ENCODE measurements at regions not wholly inside any gene's neighbourhood (a gene's known extent, or its start where the extent isn't known, plus 50 kb on each side); places are given as distances from the start of the nearest gene placed in this dataset.

- no peaks in the 10 kb centered on the region for H3K36me3 Mint-ChIP-seq (ENCODE audit: insufficient read depth, unreplicated experiment)
- peaks cover 4% of the 10 kb centered on the region for H3K27me3 Mint-ChIP-seq (ENCODE audit: insufficient read depth, unreplicated experiment)
- Histone ChIP-seq H3K27me3 (replicated peaks; ENCODE audit: control insufficient read depth, insufficient read depth, low read length) (no peaks in the 10 kb centered on the region), H3K36me3 (ENCODE audit: control insufficient read depth, insufficient read depth, low read length) (no peaks in the 10 kb centered on the region), H3K4me3 (ENCODE audit: low read depth, low read length) (no peak overlapping the region), H3K9me3 (no peaks in the 10 kb centered on the region), H3K4me1 (no peaks in the 10 kb centered on the region)
- peaks cover 8% of the 10 kb centered on the region for H3K9me3 Mint-ChIP-seq (ENCODE audit: unreplicated experiment)
- POLR2A ChIA-PET: no interaction called here
- CTCF ChIA-PET: no interaction called here
- DNase-seq: no peak
- no peak for TF ChIP-seq CTCF (IDR thresholded peaks at IDR 0.05; ENCODE audit: insufficient read depth in 1 of 2, low read depth in 1 of 2, low read length in 1 of 2, severe bottlenecking in 1 of 2, unreplicated experiment in 1 of 2)
- intact Hi-C loops (cut with micrococcal nuclease; ENCODE audit: unreplicated experiment): no loop called here
- H3K4me3 Mint-ChIP-seq (ENCODE audit: unreplicated experiment): no peak overlapping the region
- peaks cover 6% of the 10 kb centered on the region for H3K4me1 Mint-ChIP-seq (ENCODE audit: low read depth, unreplicated experiment)
- no TSS peak for BruUV-seq (replicated peaks)
- no peak overlapping the region for H3K27ac Mint-ChIP-seq (ENCODE audit: unreplicated experiment)
These were observed 353.5 kb downstream of the ENC1 start for GRCh38 chr5:74286734-74287695.

DNA sequence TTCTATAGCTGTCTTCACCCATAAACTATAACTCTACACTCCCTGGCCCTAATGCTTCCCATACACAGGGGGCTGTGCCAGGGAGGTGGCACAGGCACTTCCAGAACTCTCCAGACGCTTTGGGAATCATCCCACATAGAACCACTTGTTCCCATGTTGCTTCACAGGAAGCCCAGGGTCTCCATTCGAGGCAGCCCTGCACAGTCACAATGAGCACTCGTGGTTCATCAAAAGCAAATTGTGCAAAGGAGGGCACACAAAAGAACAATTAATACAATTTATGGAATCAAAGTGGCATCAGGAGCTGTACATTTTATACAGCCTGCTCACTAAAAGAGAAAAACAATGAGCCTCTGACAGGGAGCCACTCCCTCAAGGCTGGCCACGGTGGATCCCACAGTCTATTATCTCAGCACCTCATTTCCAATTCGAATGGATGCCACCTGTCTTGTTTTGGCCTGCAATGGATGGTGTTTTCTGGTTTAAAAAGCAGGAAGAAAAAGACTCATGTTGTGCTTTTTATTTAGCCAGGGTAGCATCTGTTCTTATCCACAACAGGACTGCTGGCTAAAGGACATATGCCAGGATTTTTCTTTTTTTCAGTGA, 354.8 kb downstream of the ENC1 start:
- intact Hi-C loops (cut with micrococcal nuclease; ENCODE audit: unreplicated experiment): no loop called here
- Mint-ChIP-seq H3K9me3 (ENCODE audit: unreplicated experiment) (peaks cover 8% of the 10 kb centered on the region), H3K36me3 (ENCODE audit: insufficient read depth, unreplicated experiment) (no peaks in the 10 kb centered on the region), H3K27me3 (ENCODE audit: insufficient read depth, unreplicated experiment) (peaks cover 4% of the 10 kb centered on the region), H3K4me3 (ENCODE audit: unreplicated experiment) (no peak overlapping the region), H3K4me1 (ENCODE audit: low read depth, unreplicated experiment) (peaks cover 6% of the 10 kb centered on the region), H3K27ac (ENCODE audit: unreplicated experiment) (no peak overlapping the region)
- H3K4me3 ChIP-seq (ENCODE audit: low read depth, low read length): no peak overlapping the region
- no peak for TF ChIP-seq CTCF (IDR thresholded peaks at IDR 0.05; ENCODE audit: insufficient read depth in 1 of 2, low read depth in 1 of 2, low read length in 1 of 2, severe bottlenecking in 1 of 2, unreplicated experiment in 1 of 2)
- H3K36me3 ChIP-seq (ENCODE audit: control insufficient read depth, insufficient read depth, low read length): no peaks in the 10 kb centered on the region
- H3K9me3 ChIP-seq: no peaks in the 10 kb centered on the region
- POLR2A ChIA-PET: no interaction called here
- CTCF ChIA-PET: no interaction called here
- H3K4me1 ChIP-seq: no peaks in the 10 kb centered on the region
- no peak for DNase-seq
- no TSS peak for BruUV-seq (replicated peaks)
- H3K27me3 ChIP-seq (replicated peaks; ENCODE audit: control insufficient read depth, insufficient read depth, low read length): no peaks in the 10 kb centered on the region

GRCh38 chr5:74282490-74282889, 358.0 kb downstream of the ENC1 start:
- no TSS peak for BruUV-seq (replicated peaks)
- CTCF ChIA-PET: no interaction called here
- no peak for DNase-seq

More at GRCh38 chr5:74282490-74282889, 358.0 kb downstream of the ENC1 start:
- H3K27me3 Mint-ChIP-seq (ENCODE audit: insufficient read depth, unreplicated experiment): peaks cover 3% of the 10 kb centered on the region
- no peaks in the 10 kb centered on the region for H3K4me1 ChIP-seq
- no peak overlapping the region for H3K27ac Mint-ChIP-seq (ENCODE audit: unreplicated experiment)
- no peaks in the 10 kb centered on the region for H3K36me3 ChIP-seq (ENCODE audit: control insufficient read depth, insufficient read depth, low read length)
- H3K4me3 ChIP-seq (ENCODE audit: low read depth, low read length): no peak overlapping the region
- POLR2A ChIA-PET: no interaction called here
- no peaks in the 10 kb centered on the region for H3K9me3 ChIP-seq
- peaks cover 3% of the 10 kb centered on the region for H3K4me1 Mint-ChIP-seq (ENCODE audit: low read depth, unreplicated experiment)
- H3K4me3 Mint-ChIP-seq (ENCODE audit: unreplicated experiment): no peak overlapping the region
- H3K9me3 Mint-ChIP-seq (ENCODE audit: unreplicated experiment): peaks cover 3% of the 10 kb centered on the region
- TF ChIP-seq CTCF (IDR thresholded peaks at IDR 0.05; ENCODE audit: insufficient read depth in 1 of 2, low read depth in 1 of 2, low read length in 1 of 2, severe bottlenecking in 1 of 2, unreplicated experiment in 1 of 2): no peak
- H3K36me3 Mint-ChIP-seq (ENCODE audit: insufficient read depth, unreplicated experiment): no peaks in the 10 kb centered on the region
- intact Hi-C loops (cut with micrococcal nuclease; ENCODE audit: unreplicated experiment): no loop called here
- no peaks in the 10 kb centered on the region for H3K27me3 ChIP-seq (replicated peaks; ENCODE audit: control insufficient read depth, insufficient read depth, low read length)
